DMS114 treated with DMSO at 0.1 percent for 48 hours (cell line): ENCODE measurements at regions not wholly inside any gene's neighbourhood (a gene's known extent, or its start where the extent isn't known, plus 50 kb on each side); places are given as distances from the start of the nearest gene placed in this dataset.
"Not testable (repeated sequence)": the region's sequence is repeated elsewhere in the genome, so short reads cannot be mapped to it uniquely, and the experiment has no call there.

ENCODE experiments used
- DNase-seq: peaks from one replicate; lab custom pipeline; 2025; ENCODE audit not compliant: unreplicated experiment; lab: John Stamatoyannopoulos, UW

DNA sequence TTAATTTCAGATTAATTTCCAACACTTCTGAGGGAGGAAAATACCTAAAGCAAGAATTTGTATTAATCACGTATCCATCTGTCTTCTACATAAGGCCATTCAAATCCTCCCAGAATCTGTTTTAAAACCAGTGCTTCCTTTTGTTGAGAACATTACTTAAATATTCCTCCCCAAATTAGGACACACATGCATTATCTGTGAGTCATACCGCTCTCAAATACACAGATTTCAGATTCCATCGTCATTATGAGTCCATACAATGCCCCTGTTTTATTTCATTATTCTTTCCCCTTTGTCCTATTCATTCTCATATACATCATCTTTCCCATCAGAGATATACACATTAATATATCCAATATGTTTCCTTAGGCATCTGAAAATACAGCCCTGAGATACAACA lies 57.3 kb upstream of the PRSS12 start:
- DNase-seq, result no peak

DNA sequence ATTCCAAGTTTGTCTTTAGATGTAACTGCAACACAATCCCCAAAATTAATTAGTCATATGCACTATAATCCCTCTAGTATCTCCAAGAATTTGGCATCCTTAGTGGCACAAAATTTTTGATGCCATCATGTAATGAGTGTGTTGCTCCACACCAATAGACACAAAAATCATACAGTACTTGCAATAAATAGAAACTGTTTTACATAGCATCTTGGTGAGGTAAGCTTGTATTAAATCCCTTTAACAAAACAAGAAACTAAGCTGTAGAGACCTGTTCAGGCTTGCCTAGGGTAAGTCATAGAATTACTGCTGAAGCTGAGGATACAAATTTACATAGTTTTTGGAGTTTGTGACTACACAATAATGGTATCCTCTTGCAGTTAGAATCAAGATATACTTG lies 64.5 kb upstream of the PRSS12 start:
- no peak for DNase-seq

DNA sequence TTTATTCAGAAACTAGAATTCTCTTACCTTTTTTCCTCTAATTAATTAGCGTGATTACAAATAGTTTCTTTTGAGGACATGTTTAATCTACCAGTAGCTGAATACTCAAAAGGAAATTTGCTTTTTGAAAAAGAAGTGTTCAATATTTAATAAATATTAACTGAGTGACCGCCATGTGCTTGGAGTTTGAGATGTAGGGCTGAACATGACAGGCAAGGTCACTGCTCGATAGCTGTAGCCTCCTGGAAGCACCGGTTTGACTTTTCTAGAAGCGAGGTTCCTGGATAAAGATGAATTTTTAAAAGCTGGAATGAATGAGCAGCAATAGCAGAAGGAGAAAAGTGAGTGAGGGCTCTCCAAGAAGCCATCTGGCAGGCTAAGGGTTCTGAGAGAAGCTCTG lies 65.0 kb upstream of the PRSS12 start:
- DNase-seq, result not testable (repeated sequence)

DNA sequence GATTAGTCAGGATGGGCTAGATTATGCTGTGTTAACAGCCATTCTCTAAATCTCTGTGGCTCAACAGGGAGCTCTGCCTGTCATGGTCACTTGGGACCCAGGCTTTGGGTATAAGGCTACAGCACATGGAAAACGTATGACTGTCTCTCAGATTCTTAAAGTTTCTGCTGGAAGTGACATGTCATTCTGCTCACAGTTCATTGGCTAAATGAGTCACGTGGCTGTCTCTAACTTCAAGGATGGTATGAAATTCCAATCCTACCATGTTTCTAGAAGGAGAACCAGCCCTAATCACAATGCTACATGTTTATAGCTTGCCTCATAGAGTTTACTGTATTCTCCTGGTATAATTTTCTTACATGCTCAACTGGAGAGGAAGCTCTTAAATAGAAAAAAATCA lies 65.6 kb upstream of the PRSS12 start:
- not testable (repeated sequence) for DNase-seq

DNA sequence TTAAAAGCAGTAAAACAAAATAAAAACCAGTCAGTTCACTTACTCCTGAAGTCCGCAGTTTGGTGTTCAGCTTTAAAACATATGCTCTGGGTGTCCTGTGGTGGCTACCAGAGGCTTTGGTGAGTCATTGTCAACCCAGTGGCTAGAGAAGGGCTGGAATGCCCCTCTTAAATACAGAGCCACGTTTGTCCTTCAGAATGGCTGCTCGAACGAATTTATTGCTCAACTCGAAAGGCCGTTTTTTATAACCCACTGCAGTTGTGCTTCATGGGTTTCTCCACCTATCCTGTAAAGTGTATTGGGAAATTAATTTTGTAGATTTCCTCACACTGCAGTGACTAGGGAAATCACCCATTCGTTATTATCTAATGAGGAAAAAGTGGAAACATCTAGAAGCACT lies 66.8 kb upstream of the PRSS12 start:
- DNase-seq, result not testable (repeated sequence)

DNA sequence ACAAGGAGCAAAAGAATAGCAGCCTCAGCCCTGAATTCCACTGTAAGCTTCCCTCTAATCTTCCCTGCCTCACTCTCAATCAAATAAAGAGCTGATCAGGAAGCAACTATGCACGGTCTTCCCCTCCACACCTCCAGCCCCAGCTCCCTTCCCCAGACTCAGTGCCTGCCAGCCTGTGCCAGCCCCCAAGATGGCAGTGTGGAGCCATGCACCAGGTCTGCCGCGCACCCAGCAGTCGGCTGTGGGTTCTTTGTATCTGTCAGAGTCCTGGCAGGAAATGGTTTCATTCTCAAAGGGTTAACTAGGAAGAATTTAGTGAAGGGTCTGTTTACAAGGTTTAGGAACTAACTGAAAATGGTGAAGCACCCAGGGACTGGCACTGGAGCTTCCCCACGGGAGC lies 71.3 kb upstream of the PRSS12 start:
- DNase-seq, result not testable (repeated sequence)

DNA sequence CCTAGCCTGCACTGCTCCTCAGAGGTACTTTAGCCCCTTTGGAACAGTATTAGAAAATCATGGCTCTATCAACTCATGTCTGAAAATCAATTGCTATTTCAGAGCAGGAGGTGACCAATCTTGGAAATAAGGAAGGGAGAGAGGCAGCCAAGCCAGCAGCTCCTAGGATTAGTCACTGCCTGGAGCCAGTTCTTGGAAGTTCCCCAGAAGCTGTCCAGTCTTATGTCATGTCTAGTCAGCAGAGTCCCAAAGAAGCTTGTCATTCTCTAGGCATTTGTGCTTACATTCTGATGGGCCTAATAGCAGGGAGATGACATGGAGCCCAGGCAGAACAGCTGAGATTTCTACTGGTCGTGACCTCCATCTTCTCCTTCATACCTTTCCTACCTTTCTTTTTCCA lies 76.1 kb upstream of the PRSS12 start:
- DNase-seq, result not testable (repeated sequence)

DNA sequence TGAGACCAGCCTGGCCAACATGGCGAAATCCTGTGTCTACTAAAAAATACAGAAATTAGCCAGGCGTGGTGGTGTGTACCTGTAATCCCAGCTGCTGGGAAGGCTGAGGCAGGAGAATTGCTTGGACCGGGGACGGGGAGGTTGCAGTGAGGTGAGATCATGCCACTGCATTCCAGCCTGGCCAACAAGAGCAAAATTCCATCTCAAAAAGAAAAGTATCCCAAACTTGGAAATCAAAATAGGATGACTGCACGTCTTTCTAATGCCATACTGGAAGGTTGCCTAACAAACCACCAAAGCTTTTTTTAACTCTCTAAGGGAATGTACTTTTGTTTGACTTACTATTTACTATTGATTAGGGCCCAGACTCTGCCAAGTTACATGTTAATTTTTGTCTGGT lies 79.6 kb upstream of the PRSS12 start:
- not testable (repeated sequence) for DNase-seq

DNA sequence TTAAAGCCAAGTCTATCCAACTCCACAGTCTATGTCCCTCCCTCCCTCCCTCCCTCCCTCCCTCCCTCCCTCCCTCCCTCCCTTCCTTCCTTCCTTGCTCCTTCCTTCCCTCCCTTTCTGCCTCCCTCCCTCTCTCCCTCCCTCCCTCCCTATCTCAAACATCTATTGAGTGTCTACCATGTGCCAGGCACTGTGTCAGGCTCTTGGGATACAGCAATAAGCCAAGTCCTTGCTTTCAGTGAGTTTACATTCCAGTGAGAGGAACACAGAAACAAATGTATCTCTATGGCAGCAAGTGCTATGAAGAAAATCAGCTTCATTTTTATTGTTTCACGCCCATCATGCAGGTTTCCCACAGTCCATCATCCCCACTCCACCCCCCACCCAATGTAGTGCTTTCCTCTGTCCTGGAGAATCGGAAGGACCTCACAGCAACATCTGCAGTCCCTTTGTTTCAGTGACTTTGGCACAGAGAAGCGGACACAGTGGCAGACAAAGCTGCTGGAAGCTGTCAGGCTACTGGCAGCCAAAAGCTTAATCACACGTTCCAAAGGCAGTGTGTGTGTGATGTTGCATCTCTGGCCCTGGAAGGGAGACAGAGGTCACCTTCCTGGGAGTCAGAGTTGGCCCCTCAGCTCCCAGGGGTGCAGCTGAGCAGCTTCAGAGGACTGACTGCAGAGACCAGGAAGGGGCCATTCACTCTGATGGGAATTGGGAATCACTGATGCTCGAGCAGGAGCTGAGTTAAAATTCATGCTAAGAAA lies 81.0 kb upstream of the PRSS12 start:
- DNase-seq, result not testable (repeated sequence)

DNA sequence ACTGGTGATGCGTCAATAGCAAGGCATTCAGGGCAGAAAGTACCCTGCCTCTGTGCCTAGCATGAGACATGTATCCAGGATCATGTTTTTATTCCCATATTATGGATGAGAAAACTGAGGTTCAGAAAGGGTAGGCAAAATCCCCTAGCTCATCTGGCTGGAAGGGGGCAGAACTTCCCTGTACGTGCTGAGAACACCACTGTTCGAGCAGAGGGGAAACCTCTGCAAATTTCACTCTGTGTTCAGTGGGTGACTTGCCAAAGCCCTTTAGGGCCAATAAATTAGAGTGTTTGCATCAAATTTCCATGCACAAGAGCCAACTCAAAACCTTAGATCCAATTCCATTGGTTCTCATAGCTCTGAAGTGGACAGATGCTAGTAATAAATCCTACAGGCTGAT lies 82.6 kb upstream of the PRSS12 start:
- DNase-seq, result not testable (repeated sequence)

DNA sequence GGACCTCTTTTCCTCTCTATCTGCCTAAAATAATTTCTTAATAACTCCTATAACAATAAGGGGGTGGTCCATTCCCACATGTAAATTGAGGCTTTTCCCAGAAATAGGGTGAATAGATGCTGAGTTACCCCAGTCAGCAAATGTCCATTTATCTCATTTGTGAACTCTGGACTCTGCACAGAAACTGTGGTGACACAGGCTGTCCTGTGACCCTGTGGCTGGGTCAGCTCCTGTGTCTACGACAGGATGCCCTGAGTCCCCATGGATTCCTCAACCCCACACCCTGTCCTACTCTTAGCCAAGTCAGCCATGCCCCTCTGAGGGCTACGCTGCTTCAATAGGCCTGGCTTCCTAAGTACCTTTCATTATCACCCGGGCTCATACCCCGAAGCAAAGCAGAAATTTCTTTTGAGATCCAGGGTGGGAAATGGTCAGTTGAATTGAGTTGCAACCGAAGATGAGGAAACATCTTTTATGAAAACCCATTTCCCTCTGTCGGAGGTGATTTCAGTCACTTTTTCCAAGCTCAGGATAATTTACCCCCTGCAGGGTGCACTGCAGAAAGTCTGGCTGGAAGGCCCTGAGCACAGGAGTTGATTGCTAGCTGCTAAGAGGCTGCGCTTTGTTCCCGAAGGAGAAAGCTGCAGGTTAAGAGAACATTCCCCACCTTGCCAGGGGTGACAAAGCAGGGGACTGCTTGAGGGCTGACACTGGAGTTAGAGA lies 89.5 kb upstream of the PRSS12 start:
- not testable (repeated sequence) for DNase-seq

DNA sequence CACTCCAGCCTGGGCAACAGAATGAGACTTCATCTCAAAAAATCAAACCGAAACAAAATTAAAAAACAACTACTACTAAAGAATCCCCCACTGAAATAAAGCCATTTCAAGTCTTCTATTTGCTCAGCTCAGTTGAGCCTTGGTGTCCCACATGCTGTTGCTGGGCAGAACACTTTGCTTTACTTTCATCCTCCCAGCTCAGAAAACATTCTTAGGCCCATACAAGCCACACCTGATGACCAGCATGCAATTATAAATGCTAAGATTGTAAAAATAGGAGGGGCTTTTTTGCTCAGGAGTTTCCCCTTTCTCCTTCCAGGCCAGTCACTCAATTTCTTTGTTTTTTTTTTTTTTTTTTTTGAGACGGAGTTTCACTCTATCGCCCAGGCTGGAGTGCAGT lies 94.6 kb upstream of the PRSS12 start:
- not testable (repeated sequence) for DNase-seq

DNA sequence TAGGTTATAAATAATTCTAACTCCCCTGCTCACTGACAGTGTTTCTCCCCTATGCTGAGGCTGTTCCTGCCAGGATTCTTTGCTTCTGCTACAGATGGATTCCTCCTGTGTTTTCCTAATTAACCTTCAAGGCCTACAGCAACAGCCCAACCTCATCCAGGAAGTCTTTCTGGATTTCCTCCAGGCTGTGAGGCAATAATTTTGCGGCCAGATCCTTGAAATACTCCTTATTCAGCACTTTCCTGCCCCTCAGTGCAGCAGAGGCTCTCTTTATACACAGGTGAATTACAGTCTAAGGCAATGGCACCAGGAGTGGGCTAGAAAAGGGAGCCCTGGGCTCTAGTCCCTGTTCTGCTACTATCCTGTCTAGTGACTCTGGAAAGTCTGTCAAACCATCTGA lies 102.1 kb upstream of the PRSS12 start:
- not testable (repeated sequence) for DNase-seq

DNA sequence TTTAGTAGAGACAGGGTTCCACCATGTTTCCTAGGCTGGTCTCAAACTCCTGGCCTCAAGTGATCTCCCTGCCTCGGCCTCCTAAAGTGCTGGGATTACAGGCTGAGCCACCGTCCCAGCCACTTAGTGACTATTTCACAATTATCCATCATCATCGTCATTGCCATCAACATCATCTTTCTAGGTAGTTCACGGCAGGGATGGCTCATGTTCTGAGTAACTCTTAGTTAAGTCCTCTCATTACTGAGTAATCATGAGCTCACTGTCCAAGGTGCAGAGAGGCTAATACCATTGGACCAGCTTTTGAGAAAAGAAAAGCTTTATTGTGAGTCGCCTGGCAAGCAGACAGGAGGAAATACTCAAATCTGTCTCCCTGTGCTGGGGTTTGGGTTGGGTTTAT lies 108.6 kb upstream of the PRSS12 start:
- DNase-seq, result not testable (repeated sequence)

DNA sequence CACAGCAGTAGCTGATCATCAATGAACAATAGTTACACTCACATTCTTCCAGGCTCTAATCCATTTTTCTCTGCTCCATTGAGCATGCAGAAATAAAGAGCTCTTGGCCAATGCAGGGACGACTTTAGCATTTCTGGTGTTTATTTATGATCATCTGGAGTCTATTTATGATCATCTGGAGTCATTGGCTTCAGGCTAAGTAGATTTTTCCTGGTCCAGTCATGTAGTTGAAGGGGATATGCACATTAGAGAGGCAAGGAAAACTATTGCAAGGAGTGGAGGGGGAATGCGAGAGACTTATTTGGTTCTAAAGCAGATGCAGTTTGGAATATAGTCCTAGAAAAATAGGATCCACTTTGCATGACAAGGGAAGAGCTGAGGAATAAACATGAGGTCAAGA lies 113.0 kb upstream of the PRSS12 start:
- DNase-seq, result not testable (repeated sequence)

DNA sequence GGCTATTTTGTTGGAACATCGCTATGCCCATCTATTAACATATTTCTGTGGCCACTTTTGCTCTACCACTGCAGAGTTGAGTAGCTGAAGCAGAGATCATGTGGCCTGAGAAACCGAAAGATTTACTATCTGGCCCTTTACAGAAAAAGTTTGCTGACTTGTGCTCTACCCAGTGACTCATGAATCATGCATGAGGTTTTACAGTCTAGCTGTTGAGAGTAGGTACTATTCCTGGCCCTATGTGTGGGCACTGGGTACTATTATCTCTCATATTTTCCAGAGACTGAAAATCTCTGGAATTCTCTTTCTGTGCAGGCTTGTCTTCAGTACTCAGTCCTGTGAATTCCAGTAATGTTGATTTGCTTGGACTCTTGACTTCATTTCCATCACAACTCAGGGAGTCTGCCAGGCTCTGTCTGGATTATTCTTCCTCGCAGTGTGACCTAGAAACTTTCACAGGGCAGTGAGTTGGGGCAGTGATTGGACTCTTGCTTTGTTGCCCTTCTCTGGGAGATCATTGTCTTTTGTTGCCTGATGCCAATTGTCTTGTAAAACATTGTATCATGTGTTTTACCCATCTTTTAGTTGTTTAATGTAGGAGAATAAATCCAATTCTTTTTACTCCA lies 121.3 kb upstream of the PRSS12 start:
- not testable (repeated sequence) for DNase-seq

DNA sequence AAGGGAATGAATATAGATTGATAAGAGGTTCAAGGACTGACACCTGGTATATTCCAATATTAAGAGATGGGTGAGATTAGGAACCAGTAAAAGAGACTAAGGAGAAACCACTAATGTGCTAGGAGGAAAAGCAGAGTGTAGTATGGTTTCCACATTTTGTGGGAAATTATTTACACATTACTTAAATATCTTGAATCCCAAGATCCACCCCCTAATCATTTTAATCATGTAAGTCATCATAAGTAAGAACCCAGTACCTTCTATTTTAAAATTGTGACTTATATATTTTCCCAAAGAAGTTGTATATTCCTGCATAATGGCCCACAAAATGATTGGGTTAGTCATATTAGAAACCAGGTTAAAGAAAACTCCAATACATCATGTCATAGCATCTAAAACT lies 122.0 kb upstream of the PRSS12 start:
- DNase-seq, result not testable (repeated sequence)

DNA sequence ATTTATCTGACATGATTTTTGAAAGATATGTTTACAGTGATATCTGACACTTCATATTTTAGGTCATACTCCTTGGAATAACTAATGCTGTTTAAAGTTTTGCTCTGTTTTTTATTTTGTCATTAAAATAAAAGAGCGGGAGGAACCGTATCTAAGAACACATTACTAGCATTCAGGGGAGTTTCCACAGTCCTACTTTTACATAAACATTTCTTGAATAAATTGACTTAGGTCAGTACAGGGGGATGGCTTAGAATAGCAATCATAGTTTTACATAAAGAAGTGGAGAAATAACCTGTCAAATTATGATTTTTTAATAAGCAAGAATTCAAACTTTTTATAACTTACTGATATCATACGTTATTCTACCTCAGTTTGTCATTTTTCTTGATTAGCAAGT lies 123.1 kb upstream of the PRSS12 start:
- DNase-seq, result not testable (repeated sequence)

DNA sequence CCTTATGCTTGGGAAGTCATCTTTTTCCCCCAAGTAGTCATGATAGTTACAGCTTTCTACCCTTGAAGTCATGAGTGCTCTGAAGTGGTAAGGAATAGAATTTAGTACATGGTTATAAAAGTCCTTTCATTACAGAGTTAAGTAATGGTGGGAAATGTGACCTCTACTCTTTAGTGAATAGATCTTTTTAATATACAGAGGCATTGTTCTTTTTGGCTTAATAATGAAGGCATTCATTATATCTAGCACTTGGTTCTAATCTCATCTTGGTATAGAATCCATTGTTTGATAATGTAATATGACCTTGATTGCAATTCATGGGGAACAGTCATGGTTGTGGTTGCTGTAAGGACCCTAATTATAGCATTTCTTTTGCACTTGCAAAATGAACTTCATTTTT lies 125.0 kb upstream of the PRSS12 start:
- DNase-seq, result not testable (repeated sequence)

DNA sequence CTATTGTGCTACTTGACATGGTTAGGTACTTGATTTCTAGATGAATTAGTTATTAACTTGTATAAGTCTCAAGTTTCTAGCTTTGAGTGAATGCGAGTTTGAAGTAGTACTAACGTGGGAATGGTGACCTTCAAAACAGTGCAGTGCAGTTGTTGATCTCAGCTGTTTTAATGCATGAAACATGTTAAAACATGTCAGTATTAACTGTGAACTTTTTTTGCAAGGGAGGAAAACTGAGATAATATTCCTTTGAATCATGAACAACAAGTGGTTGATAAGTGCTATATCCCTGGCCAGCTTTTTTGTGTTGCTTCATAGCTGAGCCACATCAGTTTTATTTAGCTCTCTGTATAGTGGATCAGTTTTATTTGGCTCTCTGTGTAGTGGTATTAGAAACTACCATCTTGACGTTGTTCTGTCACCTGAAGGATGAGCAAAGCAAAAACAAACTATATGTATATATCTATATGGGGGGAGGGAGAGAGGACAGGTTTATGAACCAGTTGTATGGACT lies 133.1 kb upstream of the PRSS12 start:
- DNase-seq, result not testable (repeated sequence)

DNA sequence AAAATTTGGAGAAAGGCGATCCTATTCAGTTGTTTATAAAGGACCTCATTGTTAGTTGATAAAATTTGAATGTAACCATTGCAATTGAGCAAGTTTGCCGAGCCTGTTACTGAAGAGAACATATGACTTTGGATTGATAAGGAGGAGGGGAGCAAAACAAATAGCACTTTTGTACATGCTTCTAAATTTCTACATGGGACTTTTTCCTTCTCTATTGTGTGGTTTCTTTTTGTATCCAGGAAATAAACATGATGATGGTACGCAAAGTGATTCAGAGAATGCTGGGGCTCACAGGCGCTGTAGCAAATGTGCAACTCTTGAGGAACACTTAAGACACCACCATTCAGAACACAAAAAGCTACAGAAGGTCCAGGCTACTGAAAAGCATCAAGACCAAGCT lies 140.2 kb upstream of the PRSS12 start:
- DNase-seq, result not testable (repeated sequence)

DNA sequence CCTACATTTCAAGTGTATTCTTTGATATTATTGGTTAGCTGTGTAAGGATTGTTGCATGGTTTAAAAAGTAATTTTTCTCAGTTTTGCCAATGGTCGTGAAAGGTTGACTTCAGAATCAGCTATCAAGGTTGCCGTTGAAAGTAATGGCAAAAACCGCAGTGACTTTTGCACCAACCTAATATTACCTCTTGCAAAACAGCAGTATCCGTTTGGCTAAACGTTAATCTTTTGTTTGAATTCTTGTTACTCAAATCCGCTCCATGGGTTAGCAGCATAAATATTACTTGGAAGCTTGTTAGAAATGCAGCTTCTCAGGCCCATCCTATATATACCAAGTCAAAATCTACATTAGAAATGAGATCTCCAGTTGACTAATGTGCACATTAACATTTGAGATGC lies 141.6 kb upstream of the PRSS12 start:
- DNase-seq, result not testable (repeated sequence)
